ENCODE measurements at regions not wholly inside any gene's neighbourhood (a gene's known extent, or its start where the extent isn't known, plus 50 kb on each side); places are given as distances from the start of the nearest gene placed in this dataset.

DNA sequence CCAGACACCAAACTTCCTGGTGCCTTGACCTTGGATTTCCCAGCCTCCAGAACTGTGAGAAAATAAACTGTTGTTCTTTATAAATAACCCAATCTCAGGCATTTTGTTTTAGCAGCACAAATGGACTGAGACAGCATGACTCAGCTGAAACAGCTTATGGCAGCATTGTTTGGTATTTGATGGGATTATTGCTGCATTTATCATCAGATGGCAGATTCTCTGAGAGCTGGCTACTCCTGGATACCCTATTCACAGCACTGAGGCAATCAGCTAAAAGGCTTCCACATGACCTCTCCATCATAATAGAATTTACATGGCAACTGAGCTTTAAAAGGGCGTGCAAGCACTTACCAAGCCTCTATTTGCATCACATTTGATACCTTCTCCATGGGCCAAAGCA is 623.1 kb upstream of the CPEB2 start:
- TF ChIP-seq, protein P1, sequence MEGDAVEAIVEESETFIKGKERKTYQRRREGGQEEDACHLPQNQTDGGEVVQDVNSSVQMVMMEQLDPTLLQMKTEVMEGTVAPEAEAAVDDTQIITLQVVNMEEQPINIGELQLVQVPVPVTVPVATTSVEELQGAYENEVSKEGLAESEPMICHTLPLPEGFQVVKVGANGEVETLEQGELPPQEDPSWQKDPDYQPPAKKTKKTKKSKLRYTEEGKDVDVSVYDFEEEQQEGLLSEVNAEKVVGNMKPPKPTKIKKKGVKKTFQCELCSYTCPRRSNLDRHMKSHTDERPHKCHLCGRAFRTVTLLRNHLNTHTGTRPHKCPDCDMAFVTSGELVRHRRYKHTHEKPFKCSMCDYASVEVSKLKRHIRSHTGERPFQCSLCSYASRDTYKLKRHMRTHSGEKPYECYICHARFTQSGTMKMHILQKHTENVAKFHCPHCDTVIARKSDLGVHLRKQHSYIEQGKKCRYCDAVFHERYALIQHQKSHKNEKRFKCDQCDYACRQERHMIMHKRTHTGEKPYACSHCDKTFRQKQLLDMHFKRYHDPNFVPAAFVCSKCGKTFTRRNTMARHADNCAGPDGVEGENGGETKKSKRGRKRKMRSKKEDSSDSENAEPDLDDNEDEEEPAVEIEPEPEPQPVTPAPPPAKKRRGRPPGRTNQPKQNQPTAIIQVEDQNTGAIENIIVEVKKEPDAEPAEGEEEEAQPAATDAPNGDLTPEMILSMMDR (IDR thresholded peaks at IDR 0.05), result no peak
- no peaks in the 10 kb centered on the region for H3K9me3 Mint-ChIP-seq
- no peak overlapping the region for H3K4me3 Mint-ChIP-seq
- H3K4me1 Mint-ChIP-seq, result no peaks in the 10 kb centered on the region
- H3K27ac Mint-ChIP-seq, result no peak overlapping the region
- DNase-seq, result no peak
- no peaks in the 10 kb centered on the region for H3K36me3 Mint-ChIP-seq (ENCODE audit: low read depth)
- H3K27me3 Mint-ChIP-seq (ENCODE audit: low read depth, poor library complexity), result peaks cover 3% of the 10 kb centered on the region

DNA sequence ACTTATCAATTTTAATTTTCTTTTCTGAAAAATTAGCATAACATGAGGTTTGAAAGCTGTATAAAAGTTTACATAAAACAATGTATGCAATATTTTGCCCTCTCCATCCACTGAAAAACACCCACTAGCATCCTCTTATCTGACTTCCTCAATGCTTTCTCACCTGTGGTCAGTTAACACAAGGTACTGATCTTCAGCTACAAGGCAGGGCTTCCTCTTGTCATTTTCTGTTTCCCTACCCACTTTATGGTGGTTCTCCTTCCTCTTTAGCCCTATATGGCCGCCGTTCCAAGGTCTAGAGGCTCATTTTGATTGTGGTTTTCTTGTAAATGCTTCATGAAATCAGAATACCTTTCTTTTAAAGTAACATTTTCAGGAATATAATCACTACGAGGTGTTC is 618.6 kb upstream of the CPEB2 start:
- H3K4me3 Mint-ChIP-seq, result no peak overlapping the region
- H3K9me3 Mint-ChIP-seq, result no peaks in the 10 kb centered on the region
- no peak for DNase-seq
- TF ChIP-seq, protein P1 (IDR thresholded peaks at IDR 0.05), result no peak
- no peaks in the 10 kb centered on the region for H3K36me3 Mint-ChIP-seq (ENCODE audit: low read depth)
- H3K27me3 Mint-ChIP-seq (ENCODE audit: low read depth, poor library complexity), result peaks cover 8% of the 10 kb centered on the region
- H3K4me1 Mint-ChIP-seq, result no peaks in the 10 kb centered on the region
- H3K27ac Mint-ChIP-seq, result no peak overlapping the region

DNA sequence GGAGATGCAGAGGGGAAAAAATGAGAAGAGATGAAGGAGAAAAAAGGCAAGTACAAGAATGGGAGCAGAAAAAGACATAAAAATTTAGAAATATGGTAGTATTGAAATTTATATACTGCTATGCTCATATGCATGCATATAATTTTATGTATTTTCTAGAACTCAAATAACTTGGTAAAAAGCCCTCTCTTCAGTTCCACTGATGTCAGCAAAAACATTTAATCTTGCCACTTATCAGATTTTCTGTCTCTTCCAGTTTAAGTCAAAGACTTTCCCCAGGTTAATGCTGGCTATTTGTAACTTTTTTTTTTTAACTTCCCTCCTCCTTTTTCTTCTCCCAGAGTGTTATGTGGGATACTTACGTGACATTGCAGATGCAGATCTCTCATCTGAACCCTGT is 617.5 kb upstream of the CPEB2 start:
- Mint-ChIP-seq H3K27ac (no peak overlapping the region), H3K36me3 (ENCODE audit: low read depth) (no peaks in the 10 kb centered on the region), H3K9me3 (no peaks in the 10 kb centered on the region), H3K27me3 (ENCODE audit: low read depth, poor library complexity) (peaks cover 8% of the 10 kb centered on the region), H3K4me1 (no peaks in the 10 kb centered on the region), H3K4me3 (no peak overlapping the region)
- TF ChIP-seq, protein P1 (IDR thresholded peaks at IDR 0.05), result no peak
- DNase-seq, result no peak

DNA sequence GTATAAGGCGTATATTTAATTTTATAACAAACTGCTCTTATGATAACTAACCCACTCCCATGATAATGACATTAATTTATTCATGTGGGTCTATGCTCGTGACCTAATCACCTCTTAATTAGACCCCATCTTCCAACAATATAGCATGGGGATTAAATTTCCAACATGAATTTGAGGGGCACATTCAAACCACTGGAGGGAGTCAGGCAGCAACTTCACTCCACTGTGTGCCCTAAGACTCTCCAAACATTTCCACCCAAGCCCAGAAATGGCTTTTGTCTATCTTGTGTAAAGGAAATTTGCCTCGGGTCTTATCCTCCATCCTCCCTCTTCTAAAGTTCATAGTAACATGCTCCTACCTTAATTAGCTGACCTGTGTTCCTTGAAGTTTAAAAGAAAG is 616.1 kb upstream of the CPEB2 start:
- Mint-ChIP-seq H3K4me3 (no peak overlapping the region), H3K36me3 (ENCODE audit: low read depth) (no peaks in the 10 kb centered on the region), H3K27me3 (ENCODE audit: low read depth, poor library complexity) (peaks cover 8% of the 10 kb centered on the region), H3K9me3 (no peaks in the 10 kb centered on the region), H3K4me1 (no peaks in the 10 kb centered on the region), H3K27ac (no peak overlapping the region)
- no peak for DNase-seq
- TF ChIP-seq, protein P1 (IDR thresholded peaks at IDR 0.05), result no peak

DNA sequence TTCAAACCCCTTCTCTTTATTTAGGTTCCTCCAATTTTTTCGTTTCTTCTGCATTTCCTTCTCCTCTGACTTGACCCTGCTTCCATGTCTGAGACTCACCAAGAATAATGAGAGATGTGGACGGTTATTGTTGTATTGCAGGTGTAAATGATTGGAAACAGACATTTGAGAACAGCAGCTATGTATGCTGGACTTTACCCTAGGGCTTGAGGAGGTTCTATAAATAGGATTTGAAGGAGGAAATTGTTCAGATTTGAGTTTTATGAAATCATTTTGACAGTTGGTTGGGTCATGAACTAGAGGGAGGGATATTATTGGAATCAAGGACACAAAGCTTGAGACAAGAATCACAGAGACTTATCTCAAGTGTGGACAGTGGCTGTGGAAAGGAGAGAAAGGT is 614.6 kb upstream of the CPEB2 start:
- no peak overlapping the region for H3K27ac Mint-ChIP-seq
- H3K9me3 Mint-ChIP-seq, result no peaks in the 10 kb centered on the region
- no peaks in the 10 kb centered on the region for H3K4me1 Mint-ChIP-seq
- peaks cover 10% of the 10 kb centered on the region for H3K27me3 Mint-ChIP-seq (ENCODE audit: low read depth, poor library complexity)
- no peak overlapping the region for H3K4me3 Mint-ChIP-seq
- DNase-seq, result no peak
- H3K36me3 Mint-ChIP-seq (ENCODE audit: low read depth), result no peaks in the 10 kb centered on the region
- TF ChIP-seq, protein P1 (IDR thresholded peaks at IDR 0.05), result no peak

DNA sequence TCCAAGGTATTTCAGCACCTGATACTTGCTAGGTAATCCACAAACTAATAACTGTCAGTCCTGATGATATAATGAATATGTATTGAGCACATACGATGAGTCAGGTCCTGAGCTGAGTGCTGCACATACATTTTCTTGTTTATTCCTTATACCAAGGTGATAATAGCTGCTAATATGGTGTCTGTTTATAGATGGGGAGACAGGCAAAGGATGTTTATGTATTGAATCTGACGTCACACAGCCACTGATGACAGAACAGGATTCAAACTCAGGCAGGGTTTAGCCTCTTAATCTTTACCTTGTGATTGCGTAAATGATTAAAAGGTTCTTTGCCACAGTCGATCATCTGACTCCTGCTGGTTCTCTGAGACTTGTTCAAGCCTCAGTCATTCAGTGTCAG is 609.9 kb upstream of the CPEB2 start:
- Mint-ChIP-seq H3K27ac (no peak overlapping the region), H3K4me1 (no peaks in the 10 kb centered on the region), H3K9me3 (no peaks in the 10 kb centered on the region), H3K27me3 (ENCODE audit: low read depth, poor library complexity) (peaks cover 7% of the 10 kb centered on the region), H3K36me3 (ENCODE audit: low read depth) (no peaks in the 10 kb centered on the region), H3K4me3 (no peak overlapping the region)
- no peak for DNase-seq
- TF ChIP-seq, protein P1 (IDR thresholded peaks at IDR 0.05), result no peak
